Lung microvascular endothelial cell (primary cell): ENCODE measurements at regions not wholly inside any gene's neighbourhood (a gene's known extent, or its start where the extent isn't known, plus 50 kb on each side); places are given as distances from the start of the nearest gene placed in this dataset.
"Not testable (repeated sequence)": the region's sequence is repeated elsewhere in the genome, so short reads cannot be mapped to it uniquely, and the experiment has no call there.

ENCODE experiments used
- DNase-seq, 2 donors: peaks; one replicate each; pipeline versions ENCODE4 v3.0.0 to v3.0.0-alpha.2; 2010; ENCODE audit warnings: low read depth in 2 of 2

GRCh38 chr18:28735731-28736130 lies 558.8 kb upstream of the CDH2 start:
- peak in 1 of 2 donors; percentile 77 for DNase-seq

GRCh38 chr18:28729321-28729720 lies 552.4 kb upstream of the CDH2 start:
- no peak for DNase-seq

- DNase-seq, result no peak
These were observed 552.0 kb upstream of the CDH2 start for GRCh38 chr18:28728891-28729290.

- not testable (repeated sequence) for DNase-seq
These were observed 550.3 kb upstream of the CDH2 start for GRCh38 chr18:28727189-28727588.

- DNase-seq, result no peak
These were observed 548.9 kb upstream of the CDH2 start for GRCh38 chr18:28725876-28726275.

GRCh38 chr18:28723506-28723905 lies 546.6 kb upstream of the CDH2 start:
- DNase-seq, result no peak

- no peak for DNase-seq
These were observed 541.8 kb upstream of the CDH2 start for GRCh38 chr18:28718696-28719095.

- no peak for DNase-seq
These were observed 539.4 kb upstream of the CDH2 start for GRCh38 chr18:28716338-28716737.

GRCh38 chr18:28715206-28715605 lies 538.3 kb upstream of the CDH2 start:
- DNase-seq, result no peak

GRCh38 chr18:28714498-28714897 lies 537.6 kb upstream of the CDH2 start:
- peak in 1 of 2 donors; percentile 14 for DNase-seq

- DNase-seq, result no peak
These were observed 536.0 kb upstream of the CDH2 start for GRCh38 chr18:28712796-28713425.

GRCh38 chr18:28712172-28712571 lies 535.2 kb upstream of the CDH2 start:
- DNase-seq, result no peak

GRCh38 chr18:28711096-28711495 lies 534.2 kb upstream of the CDH2 start:
- no peak for DNase-seq

- no peak for DNase-seq
These were observed 530.1 kb upstream of the CDH2 start for GRCh38 chr18:28707006-28707405.

- no peak for DNase-seq
These were observed 529.5 kb upstream of the CDH2 start for GRCh38 chr18:28706397-28706796.

- DNase-seq, result no peak
These were observed 528.6 kb upstream of the CDH2 start for GRCh38 chr18:28705482-28705881.

- DNase-seq, result no peak
These were observed 515.4 kb upstream of the CDH2 start for GRCh38 chr18:28692337-28692736.

GRCh38 chr18:28691496-28691840 lies 514.5 kb upstream of the CDH2 start:
- DNase-seq, result peak in 1 of 2 donors; percentile 73

- no peak for DNase-seq
These were observed 514.0 kb upstream of the CDH2 start for GRCh38 chr18:28690836-28691495.

GRCh38 chr18:28690100-28690499 lies 513.2 kb upstream of the CDH2 start:
- DNase-seq, result no peak

- peak in 1 of 2 donors; percentile 8 for DNase-seq
These were observed 512.7 kb upstream of the CDH2 start for GRCh38 chr18:28689588-28689987.

- DNase-seq, result no peak
These were observed 507.9 kb upstream of the CDH2 start for GRCh38 chr18:28684746-28685355.

- DNase-seq, result no peak
These were observed 506.0 kb upstream of the CDH2 start for GRCh38 chr18:28682912-28683311.
